ENCODE measurements at regions not wholly inside any gene's neighbourhood (a gene's known extent, or its start where the extent isn't known, plus 50 kb on each side); places are given as distances from the start of the nearest gene placed in this dataset.

DNA sequence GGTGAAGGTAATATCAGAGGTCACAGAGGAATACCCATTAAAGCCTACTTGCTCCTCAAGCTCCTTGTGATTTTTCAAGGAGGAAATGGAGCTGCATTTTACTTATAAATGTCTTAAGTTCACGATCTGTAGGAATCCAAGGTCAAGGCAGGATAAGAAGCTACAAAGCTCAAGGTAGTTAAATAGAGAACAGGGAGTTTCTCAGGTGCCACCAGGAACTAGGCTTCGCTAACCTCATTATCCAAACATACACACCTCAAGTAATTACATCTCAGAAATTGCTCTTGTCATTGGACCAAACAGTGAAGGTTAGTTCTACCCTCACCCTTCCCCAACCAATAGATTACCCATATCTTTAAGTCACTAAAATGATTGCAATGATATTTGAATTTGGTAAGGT is 317.4 kb upstream of the HNRNPA3 start:
- TF ChIP-seq, protein P1, sequence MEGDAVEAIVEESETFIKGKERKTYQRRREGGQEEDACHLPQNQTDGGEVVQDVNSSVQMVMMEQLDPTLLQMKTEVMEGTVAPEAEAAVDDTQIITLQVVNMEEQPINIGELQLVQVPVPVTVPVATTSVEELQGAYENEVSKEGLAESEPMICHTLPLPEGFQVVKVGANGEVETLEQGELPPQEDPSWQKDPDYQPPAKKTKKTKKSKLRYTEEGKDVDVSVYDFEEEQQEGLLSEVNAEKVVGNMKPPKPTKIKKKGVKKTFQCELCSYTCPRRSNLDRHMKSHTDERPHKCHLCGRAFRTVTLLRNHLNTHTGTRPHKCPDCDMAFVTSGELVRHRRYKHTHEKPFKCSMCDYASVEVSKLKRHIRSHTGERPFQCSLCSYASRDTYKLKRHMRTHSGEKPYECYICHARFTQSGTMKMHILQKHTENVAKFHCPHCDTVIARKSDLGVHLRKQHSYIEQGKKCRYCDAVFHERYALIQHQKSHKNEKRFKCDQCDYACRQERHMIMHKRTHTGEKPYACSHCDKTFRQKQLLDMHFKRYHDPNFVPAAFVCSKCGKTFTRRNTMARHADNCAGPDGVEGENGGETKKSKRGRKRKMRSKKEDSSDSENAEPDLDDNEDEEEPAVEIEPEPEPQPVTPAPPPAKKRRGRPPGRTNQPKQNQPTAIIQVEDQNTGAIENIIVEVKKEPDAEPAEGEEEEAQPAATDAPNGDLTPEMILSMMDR (IDR thresholded peaks at IDR 0.05): no peak
- TF ChIP-seq POLR2A (IDR thresholded peaks at IDR 0.05): no peak

Data from Peyer's patch (tissue), 4 donors.